Liver (tissue), 3 donors: ENCODE measurements at regions not wholly inside any gene's neighbourhood (a gene's known extent, or its start where the extent isn't known, plus 50 kb on each side); places are given as distances from the start of the nearest gene placed in this dataset.

ENCODE experiments used
- CTCF ChIP-seq: fragments of 150-350 bp; IDR thresholded peaks from 2 replicates; pipeline ENCODE4 v1.5.1; 2017; ENCODE audit warnings: improper control_type of control experiment, low read depth, low read length; ENCODE audit not compliant: missing input control
- FOXA2 ChIP-seq: IDR thresholded peaks from 2 replicates; pipeline ENCODE4 v1.6.1; 2016; ENCODE audit warnings: antibody characterized with exemption
- GABPA ChIP-seq, 2 donors: IDR thresholded peaks in 1 of 2; conservative IDR thresholded peaks in 1 of 2; 2 replicates each; pipeline ENCODE4 v1.6.1; 2016; ENCODE audit warnings: antibody characterized with exemption in 2 of 2, mild to moderate bottlenecking in 1 of 2, moderate library complexity in 1 of 2
- JUND ChIP-seq, 2 donors: IDR thresholded peaks; 2 replicates each; pipeline ENCODE4 v1.6.1; 2016; ENCODE audit warnings: antibody characterized with exemption in 2 of 2
- MAX ChIP-seq: IDR thresholded peaks from 2 replicates; pipeline ENCODE4 v1.6.1; 2016; ENCODE audit warnings: antibody characterized with exemption
- RAD21 ChIP-seq, 2 donors: IDR thresholded peaks; 2 replicates each; pipeline ENCODE4 v1.6.1; 2016; ENCODE audit warnings: antibody characterized with exemption in 2 of 2, mild to moderate bottlenecking in 2 of 2
- REST ChIP-seq: IDR thresholded peaks from 2 replicates; pipeline ENCODE4 v1.6.1; 2016; ENCODE audit warnings: antibody characterized with exemption, mild to moderate bottlenecking
- RXRA ChIP-seq, 2 donors: IDR thresholded peaks; 2 replicates each; pipeline ENCODE4 v1.6.1; 2017 to 2018; ENCODE audit warnings: antibody characterized with exemption in 2 of 2, mild to moderate bottlenecking in 1 of 2
- SP1 ChIP-seq: IDR thresholded peaks from 2 replicates; pipeline ENCODE4 v1.6.1; 2018; ENCODE audit warnings: antibody characterized with exemption, mild to moderate bottlenecking
- TAF1 ChIP-seq: conservative IDR thresholded peaks from 2 replicates; pipeline ENCODE4 v1.6.1; 2016; ENCODE audit warnings: antibody characterized with exemption, mild to moderate bottlenecking
- YY1 ChIP-seq: IDR thresholded peaks from 2 replicates; pipeline ENCODE4 v1.6.1; 2016; ENCODE audit warnings: antibody characterized with exemption, mild to moderate bottlenecking
- ZBTB33 ChIP-seq: IDR thresholded peaks from 2 replicates; pipeline ENCODE4 v1.6.1; 2016; ENCODE audit warnings: antibody characterized with exemption
- TF ChIP-seq, protein P1 (sequence below): IDR thresholded peaks from 2 replicates; pipeline ENCODE4 v1.6.1; 2016; ENCODE audit warnings: antibody characterized with exemption
- donor health status: healthy.
- donor health status: healthy.

GRCh38 chr6:45808917-45809316 lies 206.7 kb downstream of the CLIC5 start:
- TF ChIP-seq ZBTB33 (no peak), FOXA2 (no peak), CTCF (no peak), TAF1 (no peak), GABPA (IDR thresholded peaks at IDR 0.05 in 1 of 2, conservative IDR thresholded peaks at IDR 0.05 in 1 of 2) (no peak), REST (no peak), MAX (no peak), YY1 (no peak), RXRA (IDR thresholded peaks at IDR 0.05) (no peak), RAD21 (IDR thresholded peaks at IDR 0.05) (no peak), SP1 (no peak), JUND (IDR thresholded peaks at IDR 0.05) (no peak)
- TF ChIP-seq, protein P1, sequence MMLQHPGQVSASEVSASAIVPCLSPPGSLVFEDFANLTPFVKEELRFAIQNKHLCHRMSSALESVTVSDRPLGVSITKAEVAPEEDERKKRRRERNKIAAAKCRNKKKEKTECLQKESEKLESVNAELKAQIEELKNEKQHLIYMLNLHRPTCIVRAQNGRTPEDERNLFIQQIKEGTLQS = no peak
